Activated CD8-positive, alpha-beta T cell treated with anti-CD3 and anti-CD28 coated beads for 36 hours (primary cell): ENCODE measurements at regions not wholly inside any gene's neighbourhood (a gene's known extent, or its start where the extent isn't known, plus 50 kb on each side); places are given as distances from the start of the nearest gene placed in this dataset.

Source experiments
- ATAC-seq: fragments of 200-7000 bp; cut with Tn5 transposase; one replicate; pipeline ENCODE4 v1.10.0; 2021; ENCODE audit warnings: mild to moderate bottlenecking, moderate library complexity
- CTCF ChIA-PET: fragments of 350-600 bp; sonication (Branson Sonifier 250); formaldehyde crosslinking; loops from one replicate; lab custom pipeline; 2021; ENCODE audit warnings: antibody characterized with exemption; lab: Charles Lee
- POLR2A ChIA-PET: fragments of 350-600 bp; sonication (Branson Sonifier 250); formaldehyde crosslinking; loops from one replicate; lab custom pipeline; 2021; ENCODE audit warnings: antibody characterized with exemption; lab: Charles Lee
- DNase-seq: peaks from one replicate; pipeline ENCODE4 v3.0.0-alpha.2; 2020
- H3K27ac Mint-ChIP-seq: one replicate; pipeline ENCODE4 v1.8.0; 2021; ENCODE audit warnings: mild to moderate bottlenecking, mixed read lengths
- H3K27me3 Mint-ChIP-seq: one replicate; pipeline ENCODE4 v1.8.0; 2021; ENCODE audit warnings: mixed read lengths
- H3K36me3 Mint-ChIP-seq: one replicate; pipeline ENCODE4 v1.8.0; 2021; ENCODE audit warnings: low read depth, mixed read lengths
- H3K4me1 Mint-ChIP-seq: one replicate; pipeline ENCODE4 v1.8.0; 2021; ENCODE audit warnings: low read depth, mixed read lengths
- H3K4me3 Mint-ChIP-seq: one replicate; pipeline ENCODE4 v1.8.0; 2021; ENCODE audit warnings: mild to moderate bottlenecking, moderate library complexity, mixed read lengths
- H3K9me3 Mint-ChIP-seq: one replicate; pipeline ENCODE4 v1.8.0; 2021; ENCODE audit warnings: mixed read lengths
- CTCF ChIP-seq: fragments of 200-600 bp; IDR thresholded peaks from one replicate; pipeline ENCODE4 v1.8.0; 2022; ENCODE audit warnings: antibody characterized with exemption, mild to moderate bottlenecking
- intact Hi-C: fragments of 100-400 bp; cut with micrococcal nuclease; formaldehyde crosslinking; loops from one replicate; pipeline ENCODE4 v1.10.0; 2022

GRCh38 chr4:31005037-31005436, 284.9 kb downstream of the PCDH7 start:
- Mint-ChIP-seq H3K27ac (no peak overlapping the region), H3K9me3 (peaks cover 7% of the 10 kb centered on the region), H3K4me1 (no peaks in the 10 kb centered on the region), H3K27me3 (no peaks in the 10 kb centered on the region), H3K36me3 (no peaks in the 10 kb centered on the region), H3K4me3 (no peak overlapping the region)
- intact Hi-C loops, result no loop called here
- ChIA-PET POLR2A (no interaction called here), CTCF (no interaction called here)
- TF ChIP-seq CTCF, result no peak
- ATAC-seq, result no peak
- no peak for DNase-seq

GRCh38 chr4:31007858-31008257, 287.7 kb downstream of the PCDH7 start:
- Mint-ChIP-seq H3K4me1 (no peaks in the 10 kb centered on the region), H3K9me3 (peaks cover 7% of the 10 kb centered on the region), H3K27ac (no peak overlapping the region), H3K27me3 (no peaks in the 10 kb centered on the region), H3K36me3 (no peaks in the 10 kb centered on the region), H3K4me3 (no peak overlapping the region)
- intact Hi-C loops, result no loop called here
- DNase-seq, result no peak
- TF ChIP-seq CTCF, result no peak
- POLR2A ChIA-PET, result no interaction called here
- ATAC-seq, result no peak
- CTCF ChIA-PET, result no interaction called here

GRCh38 chr4:31009926-31010325, 289.8 kb downstream of the PCDH7 start:
- intact Hi-C loops, result no loop called here
- ChIA-PET POLR2A (no interaction called here), CTCF (no interaction called here)
- H3K9me3 Mint-ChIP-seq, result peaks cover 2% of the 10 kb centered on the region
- no peaks in the 10 kb centered on the region for H3K36me3 Mint-ChIP-seq
- no peaks in the 10 kb centered on the region for H3K4me1 Mint-ChIP-seq
- H3K27ac Mint-ChIP-seq, result no peak overlapping the region
- H3K27me3 Mint-ChIP-seq, result no peaks in the 10 kb centered on the region
- no peak overlapping the region for H3K4me3 Mint-ChIP-seq
- DNase-seq, result no peak
- TF ChIP-seq CTCF, result no peak
- ATAC-seq, result no peak

- TF ChIP-seq CTCF, result no peak
- CTCF ChIA-PET, result no interaction called here
- Mint-ChIP-seq H3K9me3 (no peaks in the 10 kb centered on the region), H3K4me1 (no peaks in the 10 kb centered on the region), H3K27ac (no peak overlapping the region), H3K4me3 (no peak overlapping the region), H3K27me3 (no peaks in the 10 kb centered on the region), H3K36me3 (no peaks in the 10 kb centered on the region)
- ATAC-seq (no peak), DNase-seq (no peak)
- POLR2A ChIA-PET, result no interaction called here
- intact Hi-C loops, result no loop called here
Measured at GRCh38 chr4:31015123-31015522, 295.0 kb downstream of the PCDH7 start.

GRCh38 chr4:31016322-31017061, 296.3 kb downstream of the PCDH7 start:
- Mint-ChIP-seq H3K4me1 (no peaks in the 10 kb centered on the region), H3K36me3 (no peaks in the 10 kb centered on the region), H3K4me3 (no peak overlapping the region), H3K27me3 (no peaks in the 10 kb centered on the region), H3K9me3 (no peaks in the 10 kb centered on the region), H3K27ac (no peak overlapping the region)
- ChIA-PET CTCF (no interaction called here), POLR2A (no interaction called here)
- intact Hi-C loops, result no loop called here
- DNase-seq, result no peak
- no peak for ATAC-seq
- TF ChIP-seq CTCF, result no peak
